ENCODE measurements at regions not wholly inside any gene's neighbourhood (a gene's known extent, or its start where the extent isn't known, plus 50 kb on each side); places are given as distances from the start of the nearest gene placed in this dataset.
A peak's percentile ranks its signal among the peaks of the same experiment; 100 is the strongest.

- no peak overlapping the region for H3K18ac ChIP-seq (ENCODE audit: extremely low read depth, low read length)
- DNase-seq (ENCODE audit: low read depth in 1 of 2, low spot score in 2 of 2) (no peak), FAIRE-seq (peak; percentile 55)
- H3K4me2 ChIP-seq (ENCODE audit: insufficient read depth in 1 of 2, low read depth in 2 of 2, low read length in 2 of 2), result peak overlapping the region; percentile 18 to 45; a peak in 1 of 4 replicates
- no peaks in the 10 kb centered on the region; a peak in 1 of 8 replicates for H3K36me3 ChIP-seq (ENCODE audit: control insufficient read depth in 2 of 4, insufficient read depth in 4 of 4, low read length in 3 of 4)
- H3K14ac ChIP-seq (ENCODE audit: insufficient read length), result no peak overlapping the region
- H3K79me1 ChIP-seq (ENCODE audit: low read depth, low read length), result no peaks in the 10 kb centered on the region
- H4K91ac ChIP-seq (replicated peaks; ENCODE audit: insufficient read length, low read length), result no peak overlapping the region
- no peak overlapping the region for H3K4ac ChIP-seq (replicated peaks; ENCODE audit: insufficient read length, low read depth, low read length)
- H3K4me1 ChIP-seq (replicated peaks in 1 of 4; ENCODE audit: control insufficient read depth in 3 of 4, insufficient read depth in 4 of 4, low read length in 3 of 4), result peaks cover 0 to 4% (median 2%) of the 10 kb centered on the region in 4 experiments; a peak in 3 of 7 replicates
- no peak overlapping the region for H2AK5ac ChIP-seq (ENCODE audit: low read depth, low read length)
- H3K23ac ChIP-seq (ENCODE audit: insufficient read length), result no peak overlapping the region
- CTCF ChIA-PET (ENCODE audit: partially characterized antibody), result interaction anchor here (0.9 to 1.7 kb wide), 9 partner anchors 11 to 204 kb away, joined by 3 to 6 read pairs (median 4); no protein-coding TSS in a partner anchor
- H3K9me3 ChIP-seq (ENCODE audit: insufficient read depth in 2 of 2, low read depth in 1 of 2, low read length in 1 of 2), result no peaks in the 10 kb centered on the region
- H2BK120ac ChIP-seq (replicated peaks; ENCODE audit: low read depth, low read length), result no peak overlapping the region
- no peak overlapping the region for H3K27ac ChIP-seq (ENCODE audit: low read depth, low read length)
- no peak overlapping the region for H4K8ac ChIP-seq (ENCODE audit: extremely low read depth, insufficient read depth, low read length)
- peak overlapping the region in 1 of 4 experiments; percentile 9; a peak in 1 of 8 replicates for H3K4me3 ChIP-seq (ENCODE audit: extremely low read depth in 1 of 4, insufficient read depth in 2 of 4, low read depth in 3 of 4, low read length in 4 of 4)
- peak overlapping the region; percentile 33 for H4K5ac ChIP-seq (ENCODE audit: insufficient read length, low read depth, low read length)
- H2BK20ac ChIP-seq (ENCODE audit: low read length), result no peak overlapping the region
- H3K56ac ChIP-seq (replicated peaks; ENCODE audit: insufficient read length, low read depth, low read length), result no peak overlapping the region
- no peaks in the 10 kb centered on the region for H3K79me2 ChIP-seq (ENCODE audit: control insufficient read depth in 1 of 2, insufficient read depth in 2 of 2, low read length in 2 of 2)
- peak overlapping the region; percentile 56; the same call in 1 of the 2 replicates for H2BK12ac ChIP-seq (ENCODE audit: low read depth, low read length)
- H3K27me3 ChIP-seq (replicated peaks in 1 of 4; ENCODE audit: control insufficient read depth in 3 of 4, extremely low read depth in 1 of 4, insufficient read depth in 3 of 4, low read length in 3 of 4), result no peaks in the 10 kb centered on the region
- no peak overlapping the region for H2BK15ac ChIP-seq (ENCODE audit: low read length)
- POLR2A ChIA-PET (ENCODE audit: partially characterized antibody), result no interaction called here
- H2BK5ac ChIP-seq (ENCODE audit: low read depth, low read length), result peak overlapping the region; percentile 71; the same call in 1 of the 2 replicates
- H3K9ac ChIP-seq (replicated peaks in 1 of 4; ENCODE audit: extremely low read depth in 1 of 4, low read depth in 3 of 4, low read length in 3 of 4), result no peak overlapping the region; a peak in 1 of 7 replicates
- H2AFZ ChIP-seq (ENCODE audit: low read length), result no peak overlapping the region; the same call in 1 of the 2 replicates
- no peaks in the 10 kb centered on the region for H4K20me1 ChIP-seq (replicated peaks in 1 of 2; ENCODE audit: control insufficient read depth in 1 of 2, insufficient read depth in 2 of 2, low read length in 2 of 2)
- WGBS, 2 experiments (ENCODE audit: extremely low coverage in 1 of 2, insufficient coverage in 1 of 2, insufficient read length in 1 of 2, insufficient replicate concordance in 2 of 2, low coverage in 1 of 2, low lambda C conversion rate in 2 of 2, missing lambda C conversion rate in 1 of 2), result 35% methylated on average over 5 of the region's 5 CpGs; no CpG with 5 or more reads in 1 of the 2 experiments
- no peaks in the 10 kb centered on the region for H3K23me2 ChIP-seq (ENCODE audit: low read depth, low read length)
- TF ChIP-seq NANOG (IDR thresholded peaks at IDR 0.05; ENCODE audit: insufficient read depth, low read depth, low read length, poor library complexity, severe bottlenecking) (no peak), TCF12 (IDR thresholded peaks at IDR 0.05; ENCODE audit: low read depth, low read length) (no peak)
Measured at GRCh38 chr2:57701391-57701791, 345.2 kb upstream of the VRK2 start.

All from H1 (cell line).